HepG2 (cell line): ENCODE measurements at regions not wholly inside any gene's neighbourhood (a gene's known extent, or its start where the extent isn't known, plus 50 kb on each side); places are given as distances from the start of the nearest gene placed in this dataset.

Experiments used
- CBX1 ChIP-seq: IDR thresholded peaks from one replicate; pipeline ENCODE4 v1.6.1; 2016; ENCODE audit warnings: antibody characterized with exemption, low read depth
- CCAR2 ChIP-seq: fragments of 200-400 bp; formaldehyde crosslinking; optimal IDR thresholded peaks from 2 replicates; pipeline ENCODE3; 2018; ENCODE audit warnings: low read depth, mild to moderate bottlenecking, low read length, moderate library complexity
- HINFP ChIP-seq: sonication (generic); formaldehyde crosslinking; IDR thresholded peaks from 2 replicates; pipeline ENCODE4 v1.4.0; 2020; ENCODE audit warnings: low read depth, mild to moderate bottlenecking, missing genetic modification reagents
- MAZ ChIP-seq, 2 experiments: sonication (generic) in 1 of 2; formaldehyde crosslinking in 1 of 2; IDR thresholded peaks; 2 replicates each; pipeline versions ENCODE4 v1.5.0 to v1.6.1; 2012 to 2020; ENCODE audit warnings: low read depth in 2 of 2, mild to moderate bottlenecking in 2 of 2, borderline replicate concordance in 1 of 2, improper control_type of control experiment in 1 of 2, low read length in 1 of 2, missing genetic modification reagents in 1 of 2, moderate library complexity in 1 of 2
- MBNL3 ChIP-seq: fragments of 250-450 bp; sonication (Bioruptor Pico); conservative IDR thresholded peaks from 2 replicates; pipeline ENCODE4 v1.8.0; 2022; ENCODE audit warnings: mild to moderate bottlenecking, inconsistent platforms
- MLXIP ChIP-seq: sonication (generic); formaldehyde crosslinking; IDR thresholded peaks from 2 replicates; pipeline ENCODE4 v1.9.0; 2021; ENCODE audit warnings: missing genetic modification reagents, borderline replicate concordance
- SRSF9 ChIP-seq: fragments of 200-400 bp; formaldehyde crosslinking; IDR thresholded peaks from 2 replicates; pipeline ENCODE4 v1.6.1; 2018; ENCODE audit warnings: borderline replicate concordance, mild to moderate bottlenecking, low read depth, low read length; ENCODE audit not compliant: insufficient read depth, poor library complexity, severe bottlenecking
- TFDP1 ChIP-seq: IDR thresholded peaks from 2 replicates; pipeline ENCODE4 v1.6.1; 2016; ENCODE audit warnings: missing compliant biosample characterization, missing genetic modification reagents, borderline replicate concordance
- THYN1 ChIP-seq: sonication (generic); formaldehyde crosslinking; IDR thresholded peaks from 2 replicates; pipeline ENCODE4 v1.8.1; 2023; ENCODE audit warnings: low read depth, mild to moderate bottlenecking, moderate library complexity, missing genetic modification reagents, borderline replicate concordance
- ZNF24 ChIP-seq: fragments of 450-650 bp; IDR thresholded peaks from 2 replicates; pipeline ENCODE4 v1.6.1; 2017; ENCODE audit warnings: antibody characterized with exemption, mild to moderate bottlenecking
- ZNF703 ChIP-seq: sonication (generic); formaldehyde crosslinking; IDR thresholded peaks from 2 replicates; pipeline ENCODE4 v1.5.1; 2020; ENCODE audit warnings: missing genetic modification reagents, mild to moderate bottlenecking, moderate library complexity, borderline replicate concordance
- TF ChIP-seq, protein P1 (sequence below): sonication (generic); formaldehyde crosslinking; IDR thresholded peaks from 2 replicates; pipeline ENCODE4 v1.4.0; 2020; ENCODE audit warnings: mild to moderate bottlenecking, missing genetic modification reagents

DNA sequence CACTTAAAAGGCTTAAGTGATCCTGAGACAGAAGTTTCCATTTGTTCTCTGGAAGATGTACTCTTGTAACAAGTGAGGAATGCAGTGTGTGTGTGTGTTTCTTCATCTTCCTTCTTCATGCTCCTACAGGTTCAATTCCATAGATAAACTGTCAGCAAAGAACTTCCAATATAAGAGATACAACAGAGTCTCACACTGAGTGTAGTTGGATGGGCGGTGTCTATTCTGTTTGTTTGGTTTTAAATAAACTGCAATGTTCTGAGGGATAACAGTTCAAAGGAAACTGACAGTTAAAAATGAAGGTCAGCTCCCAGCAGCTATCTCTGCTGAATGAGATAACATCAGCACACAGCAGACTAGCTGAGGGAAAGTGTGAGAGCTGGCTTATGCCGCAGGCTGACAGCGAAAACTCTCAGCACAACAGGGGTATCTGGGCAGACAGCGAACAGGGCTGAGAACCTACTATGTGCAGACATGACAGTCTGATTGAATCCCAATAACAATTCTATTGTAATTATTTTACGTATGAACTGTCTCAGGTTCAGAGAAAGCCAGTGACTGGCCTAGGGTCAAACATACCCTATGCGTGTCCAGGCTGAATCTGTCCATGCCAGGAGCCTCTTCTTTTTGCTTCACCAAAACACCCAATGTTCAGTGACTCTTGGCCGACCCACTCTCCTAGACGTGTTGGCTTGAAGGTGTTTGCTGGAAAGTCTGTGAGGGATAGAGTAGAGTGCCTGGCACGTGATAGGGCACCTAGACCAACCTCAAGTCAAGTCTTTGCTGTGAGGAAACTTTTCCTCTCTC, 201.9 kb upstream of the TRIB2 start (continued):
- TF ChIP-seq MBNL3 (no peak), MLXIP (CRISPR knock-in tag) (no peak), MAZ (IDR thresholded peaks at IDR 0.05; ENCODE audit: borderline replicate concordance, low read depth, low read length) (no peak), MAZ (CRISPR knock-in tag; IDR thresholded peaks at IDR 0.05; ENCODE audit: low read depth) (no peak), ZNF24 (no peak), HINFP (CRISPR knock-in tag) (no peak), CCAR2 (no peak), TFDP1 (CRISPR knock-in tag) (no peak), THYN1 (no peak), SRSF9 (no peak), ZNF703 (CRISPR knock-in tag) (no peak), CBX1 (no peak)
- TF ChIP-seq, protein P1, sequence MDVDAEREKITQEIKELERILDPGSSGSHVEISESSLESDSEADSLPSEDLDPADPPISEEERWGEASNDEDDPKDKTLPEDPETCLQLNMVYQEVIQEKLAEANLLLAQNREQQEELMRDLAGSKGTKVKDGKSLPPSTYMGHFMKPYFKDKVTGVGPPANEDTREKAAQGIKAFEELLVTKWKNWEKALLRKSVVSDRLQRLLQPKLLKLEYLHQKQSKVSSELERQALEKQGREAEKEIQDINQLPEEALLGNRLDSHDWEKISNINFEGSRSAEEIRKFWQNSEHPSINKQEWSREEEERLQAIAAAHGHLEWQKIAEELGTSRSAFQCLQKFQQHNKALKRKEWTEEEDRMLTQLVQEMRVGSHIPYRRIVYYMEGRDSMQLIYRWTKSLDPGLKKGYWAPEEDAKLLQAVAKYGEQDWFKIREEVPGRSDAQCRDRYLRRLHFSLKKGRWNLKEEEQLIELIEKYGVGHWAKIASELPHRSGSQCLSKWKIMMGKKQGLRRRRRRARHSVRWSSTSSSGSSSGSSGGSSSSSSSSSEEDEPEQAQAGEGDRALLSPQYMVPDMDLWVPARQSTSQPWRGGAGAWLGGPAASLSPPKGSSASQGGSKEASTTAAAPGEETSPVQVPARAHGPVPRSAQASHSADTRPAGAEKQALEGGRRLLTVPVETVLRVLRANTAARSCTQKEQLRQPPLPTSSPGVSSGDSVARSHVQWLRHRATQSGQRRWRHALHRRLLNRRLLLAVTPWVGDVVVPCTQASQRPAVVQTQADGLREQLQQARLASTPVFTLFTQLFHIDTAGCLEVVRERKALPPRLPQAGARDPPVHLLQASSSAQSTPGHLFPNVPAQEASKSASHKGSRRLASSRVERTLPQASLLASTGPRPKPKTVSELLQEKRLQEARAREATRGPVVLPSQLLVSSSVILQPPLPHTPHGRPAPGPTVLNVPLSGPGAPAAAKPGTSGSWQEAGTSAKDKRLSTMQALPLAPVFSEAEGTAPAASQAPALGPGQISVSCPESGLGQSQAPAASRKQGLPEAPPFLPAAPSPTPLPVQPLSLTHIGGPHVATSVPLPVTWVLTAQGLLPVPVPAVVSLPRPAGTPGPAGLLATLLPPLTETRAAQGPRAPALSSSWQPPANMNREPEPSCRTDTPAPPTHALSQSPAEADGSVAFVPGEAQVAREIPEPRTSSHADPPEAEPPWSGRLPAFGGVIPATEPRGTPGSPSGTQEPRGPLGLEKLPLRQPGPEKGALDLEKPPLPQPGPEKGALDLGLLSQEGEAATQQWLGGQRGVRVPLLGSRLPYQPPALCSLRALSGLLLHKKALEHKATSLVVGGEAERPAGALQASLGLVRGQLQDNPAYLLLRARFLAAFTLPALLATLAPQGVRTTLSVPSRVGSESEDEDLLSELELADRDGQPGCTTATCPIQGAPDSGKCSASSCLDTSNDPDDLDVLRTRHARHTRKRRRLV (CRISPR knock-in tag) = no peak
